GM19324 (cell line): ENCODE measurements at regions not wholly inside any gene's neighbourhood (a gene's known extent, or its start where the extent isn't known, plus 50 kb on each side); places are given as distances from the start of the nearest gene placed in this dataset.
"Not testable (repeated sequence)": the region's sequence is repeated elsewhere in the genome, so short reads cannot be mapped to it uniquely, and the experiment has no call there.

Experiments used
- ATAC-seq: cut with Tn5 transposase; IDR thresholded peaks from one replicate; pipeline ENCODE4 v1.9.1; 2021; ENCODE audit warnings: mild to moderate bottlenecking, moderate library complexity; ENCODE audit not compliant: unreplicated experiment, low FRiP score

- ATAC-seq = not testable (repeated sequence)
These were observed 170.1 kb downstream of the MEX3B start for GRCh38 chr15:81875717-81876116.

DNA sequence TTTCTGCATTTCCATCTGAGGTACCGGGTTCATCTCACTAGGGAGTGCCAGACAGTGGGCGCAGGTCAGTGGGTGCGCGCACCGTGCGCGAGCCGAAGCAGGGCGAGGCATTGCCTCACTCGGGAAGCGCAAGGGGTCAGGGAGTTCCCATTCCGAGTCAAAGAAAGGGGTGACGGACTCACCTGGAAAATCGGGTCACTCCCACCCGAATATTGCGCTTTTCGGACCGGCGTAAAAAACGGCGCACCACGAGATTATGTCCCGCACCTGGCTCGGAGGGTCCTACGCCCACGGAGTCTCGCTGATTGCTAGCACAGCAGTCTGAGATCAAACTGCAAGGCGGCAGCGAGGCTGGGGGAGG is 175.1 kb downstream of the MEX3B start:
- ATAC-seq = not testable (repeated sequence)

- not testable (repeated sequence) for ATAC-seq
These were observed 175.6 kb downstream of the MEX3B start for GRCh38 chr15:81870062-81870745.

DNA sequence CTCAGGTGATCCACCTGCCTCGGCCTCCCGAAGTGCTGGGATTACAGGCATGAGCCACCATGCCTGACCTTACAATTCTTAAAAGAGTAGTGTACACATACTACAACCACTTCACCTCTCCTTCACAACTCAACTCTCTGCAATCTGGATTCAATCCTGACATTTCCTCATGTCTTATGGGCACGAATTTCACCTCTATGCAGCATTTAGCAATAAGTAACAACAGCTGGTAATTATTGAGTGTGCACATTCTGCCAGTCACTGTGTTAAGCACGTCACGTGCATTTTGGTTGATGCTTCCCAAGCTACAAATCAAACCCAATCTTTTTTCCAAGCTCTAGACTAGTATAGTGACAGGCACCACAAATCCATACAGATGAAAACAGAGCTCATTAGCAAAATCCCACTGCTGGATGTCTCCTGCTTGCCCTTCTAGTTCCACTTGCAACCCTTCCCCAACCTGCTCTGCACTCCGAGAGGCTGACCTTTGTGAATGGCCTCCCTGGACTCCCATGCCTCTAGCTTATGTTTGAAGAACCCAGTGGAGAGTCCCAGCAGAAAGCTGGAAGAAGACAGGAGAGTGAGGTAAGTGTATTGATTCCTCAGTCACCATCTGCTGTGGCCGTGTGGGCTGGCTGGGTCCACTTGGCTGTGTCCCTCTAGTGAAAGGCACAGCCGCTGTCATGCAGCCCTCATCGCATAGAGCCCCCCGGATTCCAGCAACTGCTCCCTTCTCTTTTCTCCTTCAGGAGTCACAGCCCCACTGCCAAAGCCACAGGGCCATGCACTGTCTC is 176.5 kb downstream of the MEX3B start:
- ATAC-seq = no peak

DNA sequence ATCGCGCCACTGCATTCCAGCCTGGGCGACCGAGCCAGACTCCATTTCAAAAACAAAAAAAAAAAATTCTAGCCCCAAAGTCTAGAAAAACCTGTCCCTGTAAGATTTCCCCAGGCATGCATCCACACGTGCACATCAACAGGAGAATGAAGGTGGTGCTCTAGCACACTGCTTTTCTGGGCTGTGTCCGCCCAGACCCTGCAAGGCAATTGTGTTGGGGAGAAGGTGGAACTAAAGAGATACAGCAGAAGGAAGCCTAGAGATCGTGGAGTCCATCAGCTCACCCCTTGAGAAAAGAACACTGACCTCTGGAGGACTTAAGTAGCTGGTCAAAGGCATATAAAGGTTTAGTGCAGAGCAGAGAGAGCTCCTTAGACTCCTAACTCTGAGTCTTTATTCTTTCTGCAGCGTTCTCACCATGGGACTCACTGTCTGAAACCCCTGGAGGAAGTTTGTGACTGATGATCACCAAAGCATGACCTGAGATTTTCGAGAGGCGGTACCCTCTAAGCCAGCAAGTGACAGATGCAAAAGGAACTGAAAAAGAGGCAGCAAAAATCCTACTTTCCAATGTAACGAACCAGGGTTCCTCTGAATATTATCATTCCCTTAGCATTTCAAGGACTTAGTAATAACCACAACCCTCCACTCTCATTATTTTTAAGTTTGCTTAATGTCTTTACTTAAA is 179.8 kb downstream of the MEX3B start:
- peak; percentile 96 for ATAC-seq

- ATAC-seq = no peak
These were observed 182.7 kb downstream of the MEX3B start for GRCh38 chr15:81863162-81863561.

- no peak for ATAC-seq
These were observed 185.9 kb downstream of the MEX3B start for GRCh38 chr15:81859737-81860516.

- ATAC-seq = no peak
These were observed 187.2 kb downstream of the MEX3B start for GRCh38 chr15:81858586-81858985.

DNA sequence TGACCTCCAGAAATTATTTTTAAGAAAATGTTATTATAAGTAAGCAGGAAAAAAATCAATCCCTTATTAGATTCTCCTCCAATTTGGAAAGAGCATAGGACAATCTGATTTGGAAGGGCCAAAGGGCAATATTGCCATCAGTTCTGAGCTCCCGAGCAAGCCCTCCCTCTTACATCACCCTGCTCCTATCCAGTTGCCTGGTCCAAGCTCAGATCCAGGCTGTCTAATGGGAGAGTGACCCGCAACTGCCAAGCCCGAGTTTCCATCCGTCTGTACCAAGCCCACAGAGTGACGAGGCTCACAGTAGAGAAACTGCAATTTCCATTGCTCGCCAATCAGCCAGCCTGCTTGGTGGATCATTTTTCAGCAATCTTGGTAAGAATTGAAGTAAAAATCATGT is 187.7 kb downstream of the MEX3B start:
- ATAC-seq = no peak

DNA sequence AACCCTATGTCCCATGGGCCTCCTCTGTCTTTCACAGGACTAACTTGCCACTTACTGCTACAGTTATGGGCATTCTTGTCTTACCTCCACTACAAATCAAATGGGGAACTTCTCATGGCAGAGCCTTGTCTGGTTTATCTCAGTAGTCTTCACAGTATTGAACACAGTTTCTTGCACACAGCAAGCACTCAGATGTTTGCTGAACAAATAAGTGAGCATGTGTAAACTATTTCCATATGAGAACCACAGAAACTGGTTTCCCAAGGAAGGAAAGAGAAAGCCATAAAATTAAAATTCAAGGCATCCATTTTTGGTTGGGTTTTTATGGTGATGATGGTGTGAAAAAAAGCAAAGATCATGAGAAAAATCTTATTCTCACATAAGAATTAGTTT is 189.2 kb downstream of the MEX3B start:
- ATAC-seq = no peak

DNA sequence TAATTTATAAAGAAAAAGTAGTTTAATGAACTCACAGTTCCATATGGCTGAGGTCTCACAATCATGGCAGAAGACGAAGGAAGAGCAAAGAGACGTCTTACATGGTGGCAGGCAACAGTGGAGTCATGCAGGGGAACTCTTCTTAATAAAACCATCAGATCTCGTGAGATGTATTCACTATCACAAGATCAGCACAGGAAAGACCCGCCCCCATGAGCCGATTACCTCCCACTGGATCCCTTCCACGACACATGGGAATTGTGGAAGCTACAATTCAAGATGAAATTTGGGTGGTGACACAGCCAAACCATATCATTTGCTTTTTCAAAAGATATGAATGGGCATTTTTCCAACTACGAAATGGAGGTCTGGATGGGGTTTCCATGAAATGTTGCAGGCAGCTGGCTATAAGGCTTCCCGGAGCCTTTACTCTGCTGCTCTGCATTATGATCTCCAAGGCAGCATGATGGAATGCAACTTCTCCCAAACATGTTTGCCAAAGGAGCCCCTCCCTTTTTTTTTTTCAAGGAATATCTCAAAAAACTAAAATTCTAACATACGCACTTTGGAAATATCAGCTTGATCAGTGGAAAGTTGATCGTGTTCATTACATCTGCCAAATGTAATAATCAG is 189.7 kb downstream of the MEX3B start:
- no peak for ATAC-seq

DNA sequence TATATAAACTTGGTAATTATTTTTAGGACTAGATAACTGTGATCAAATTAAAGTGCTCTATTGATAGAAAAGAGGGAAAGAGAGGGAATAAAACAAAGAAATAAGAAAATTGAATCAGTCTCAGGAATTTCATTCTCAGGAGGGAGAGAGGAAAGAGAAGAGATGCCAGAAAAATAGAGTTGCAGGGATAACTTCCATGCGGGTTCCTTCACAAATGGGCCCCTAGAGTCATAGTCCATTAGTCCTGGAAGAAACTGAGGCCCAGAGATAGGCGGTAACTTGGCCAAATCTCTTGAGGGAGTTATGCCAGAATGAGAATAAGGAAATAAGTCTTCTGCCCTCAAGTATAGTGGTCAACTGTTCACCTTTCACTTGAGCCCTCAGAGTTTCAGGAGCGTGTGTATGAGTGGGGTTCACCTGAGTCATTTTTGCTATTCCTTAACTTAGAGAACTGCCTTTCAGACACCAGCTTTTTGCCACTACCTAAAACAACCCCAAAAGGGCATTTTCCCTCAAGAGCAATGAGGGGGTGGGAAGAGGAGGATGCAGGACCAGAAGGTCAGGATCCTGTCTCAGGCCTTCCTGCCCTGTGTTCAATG is 192.6 kb downstream of the MEX3B start:
- ATAC-seq = no peak

DNA sequence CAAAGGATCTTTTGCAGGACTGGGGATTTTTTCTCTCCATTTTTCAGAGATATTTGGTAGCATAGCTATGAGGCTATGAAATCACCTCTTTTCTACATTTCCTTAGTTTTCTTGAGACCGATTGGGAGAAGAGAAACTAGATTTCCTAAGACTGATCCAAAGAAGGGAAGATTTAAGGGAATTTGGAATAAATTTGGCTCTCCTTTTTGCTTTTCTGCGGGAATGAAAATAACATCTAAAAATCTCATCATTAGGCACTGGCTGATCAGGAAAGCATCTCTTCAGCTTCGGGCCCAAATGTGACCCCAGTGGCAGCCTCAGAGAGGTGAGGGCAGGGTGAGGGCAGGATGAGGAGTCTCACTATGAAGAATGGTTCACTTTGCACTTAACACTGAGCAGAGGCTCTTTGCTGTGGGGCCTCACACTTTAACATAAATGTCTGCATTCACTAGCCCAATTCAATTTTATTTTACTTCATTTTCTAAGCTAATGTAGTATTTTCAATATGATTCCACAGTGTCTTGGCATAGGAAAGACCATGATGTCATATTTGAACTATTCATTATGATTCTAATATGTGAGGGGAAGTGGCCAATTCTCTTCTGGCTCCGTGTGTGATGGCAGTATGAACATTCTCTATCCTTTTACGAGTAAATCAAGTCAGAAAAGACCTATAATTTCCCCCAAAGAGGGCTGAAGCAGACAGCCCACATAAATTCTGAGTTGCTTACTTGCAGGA is 193.2 kb downstream of the MEX3B start:
- ATAC-seq = no peak

DNA sequence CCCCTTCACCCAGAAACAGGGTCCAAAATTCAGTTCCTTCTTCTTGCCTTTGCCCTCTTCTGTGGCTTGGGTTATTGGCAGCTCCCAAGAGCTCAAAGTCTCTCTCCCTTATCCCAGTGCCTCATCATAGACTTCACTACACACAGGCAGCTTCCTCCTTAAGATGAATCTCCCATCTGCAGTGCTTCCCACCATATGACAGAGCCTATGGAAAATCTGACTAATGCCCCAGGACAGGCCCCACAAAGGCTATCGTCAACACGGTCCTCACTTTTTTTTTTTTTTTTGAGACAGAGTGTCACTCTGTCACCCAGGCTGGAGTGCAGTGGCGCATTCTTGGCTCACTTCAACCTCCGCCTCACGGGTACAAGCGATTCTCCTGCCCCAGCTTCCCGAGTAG is 194.1 kb downstream of the MEX3B start:
- no peak for ATAC-seq

GRCh38 chr15:81851325-81851724 is 194.5 kb downstream of the MEX3B start:
- ATAC-seq = no peak

DNA sequence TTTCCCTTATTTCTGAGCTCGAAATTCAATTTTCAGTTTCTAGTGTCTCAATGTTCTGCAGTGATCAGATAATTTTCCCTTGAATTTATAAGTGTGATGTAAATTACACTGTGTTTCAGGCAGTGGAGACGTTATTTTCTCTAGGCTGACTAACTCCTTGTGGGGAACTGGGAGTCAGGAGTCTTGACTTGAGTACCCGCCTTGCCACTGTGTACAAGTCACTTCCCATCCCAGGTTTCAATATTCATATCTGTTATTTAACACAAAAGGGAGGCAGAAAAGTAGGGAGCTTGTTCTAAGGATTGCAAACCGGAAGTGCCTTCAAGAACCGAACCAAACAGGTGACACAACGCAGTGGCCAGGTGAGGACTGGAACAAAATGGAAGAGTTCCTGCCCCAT is 196.5 kb downstream of the MEX3B start:
- no peak for ATAC-seq

GRCh38 chr15:81848701-81849100 is 197.1 kb downstream of the MEX3B start:
- ATAC-seq = no peak

DNA sequence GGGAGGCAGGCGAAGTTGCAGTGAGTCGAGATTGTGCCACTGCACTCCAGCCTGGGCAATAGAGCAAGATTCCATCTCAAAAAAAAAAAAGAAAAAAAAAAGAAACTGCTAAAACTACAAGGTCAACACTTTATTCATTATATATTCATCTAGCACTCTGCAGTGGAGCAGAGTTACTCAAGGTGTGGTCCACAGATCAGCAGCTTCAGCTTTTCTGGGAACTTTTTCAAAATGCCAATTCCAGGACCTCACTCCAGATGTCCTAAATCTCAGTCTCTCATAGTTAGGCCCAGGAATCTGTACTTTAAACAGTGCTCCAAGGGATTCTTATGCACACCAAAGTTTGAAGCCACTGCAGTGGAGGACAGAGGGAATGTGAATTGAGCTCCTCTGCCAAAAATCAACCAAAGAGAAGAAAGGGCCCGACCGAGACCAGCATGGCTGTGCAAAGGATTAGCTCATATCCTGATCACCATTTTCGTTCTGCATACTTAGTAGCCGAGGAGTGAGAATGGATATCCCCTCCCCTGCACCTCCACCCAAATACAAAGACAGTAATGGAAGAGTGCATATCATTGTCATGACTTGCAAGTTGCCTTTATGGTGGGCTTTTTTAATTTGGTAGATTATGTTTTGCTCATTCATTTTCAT is 201.9 kb downstream of the MEX3B start:
- ATAC-seq = no peak

GRCh38 chr15:81843226-81843625 is 202.6 kb downstream of the MEX3B start:
- no peak for ATAC-seq
